ENCODE measurements at regions not wholly inside any gene's neighbourhood (a gene's known extent, or its start where the extent isn't known, plus 50 kb on each side); places are given as distances from the start of the nearest gene placed in this dataset.

- Histone ChIP-seq H3K9me3 (ENCODE audit: control insufficient read depth, insufficient read depth, low read depth, low read length) (no peaks in the 10 kb centered on the region), H3K4me3 (ENCODE audit: low read depth in 2 of 2, low read length in 2 of 2) (no peak overlapping the region), H3K27ac (ENCODE audit: low read length) (no peak overlapping the region), H3K4me1 (ENCODE audit: control insufficient read depth, insufficient read depth, low read length) (no peaks in the 10 kb centered on the region), H3K27me3 (ENCODE audit: control insufficient read depth, insufficient read depth, low read length) (peaks cover 5% of the 10 kb centered on the region), H3K36me3 (ENCODE audit: control insufficient read depth, insufficient read depth, low read length) (no peaks in the 10 kb centered on the region)
- in situ Hi-C loops (cut with HindIII; ENCODE audit: low pct_unique_long_range_greater_than_20kb, low sequenced_read_pairs) (no loop called here), intact Hi-C loops (cut with micrococcal nuclease; ENCODE audit: unreplicated experiment) (no loop called here)
- ChIA-PET CTCF (no interaction called here), POLR2A (no interaction called here)
- ATAC-seq (no peak), DNase-seq (ENCODE audit: low read depth, low spot score) (no peak)
- TF ChIP-seq, protein P1, sequence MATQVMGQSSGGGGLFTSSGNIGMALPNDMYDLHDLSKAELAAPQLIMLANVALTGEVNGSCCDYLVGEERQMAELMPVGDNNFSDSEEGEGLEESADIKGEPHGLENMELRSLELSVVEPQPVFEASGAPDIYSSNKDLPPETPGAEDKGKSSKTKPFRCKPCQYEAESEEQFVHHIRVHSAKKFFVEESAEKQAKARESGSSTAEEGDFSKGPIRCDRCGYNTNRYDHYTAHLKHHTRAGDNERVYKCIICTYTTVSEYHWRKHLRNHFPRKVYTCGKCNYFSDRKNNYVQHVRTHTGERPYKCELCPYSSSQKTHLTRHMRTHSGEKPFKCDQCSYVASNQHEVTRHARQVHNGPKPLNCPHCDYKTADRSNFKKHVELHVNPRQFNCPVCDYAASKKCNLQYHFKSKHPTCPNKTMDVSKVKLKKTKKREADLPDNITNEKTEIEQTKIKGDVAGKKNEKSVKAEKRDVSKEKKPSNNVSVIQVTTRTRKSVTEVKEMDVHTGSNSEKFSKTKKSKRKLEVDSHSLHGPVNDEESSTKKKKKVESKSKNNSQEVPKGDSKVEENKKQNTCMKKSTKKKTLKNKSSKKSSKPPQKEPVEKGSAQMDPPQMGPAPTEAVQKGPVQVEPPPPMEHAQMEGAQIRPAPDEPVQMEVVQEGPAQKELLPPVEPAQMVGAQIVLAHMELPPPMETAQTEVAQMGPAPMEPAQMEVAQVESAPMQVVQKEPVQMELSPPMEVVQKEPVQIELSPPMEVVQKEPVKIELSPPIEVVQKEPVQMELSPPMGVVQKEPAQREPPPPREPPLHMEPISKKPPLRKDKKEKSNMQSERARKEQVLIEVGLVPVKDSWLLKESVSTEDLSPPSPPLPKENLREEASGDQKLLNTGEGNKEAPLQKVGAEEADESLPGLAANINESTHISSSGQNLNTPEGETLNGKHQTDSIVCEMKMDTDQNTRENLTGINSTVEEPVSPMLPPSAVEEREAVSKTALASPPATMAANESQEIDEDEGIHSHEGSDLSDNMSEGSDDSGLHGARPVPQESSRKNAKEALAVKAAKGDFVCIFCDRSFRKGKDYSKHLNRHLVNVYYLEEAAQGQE (IDR thresholded peaks at IDR 0.05; ENCODE audit: insufficient read depth in 1 of 2, low read depth in 2 of 2, low read length in 1 of 2): no peak
- TF ChIP-seq TCF7L2 (IDR thresholded peaks at IDR 0.05; ENCODE audit: low read depth, low read length): no peak
- TF ChIP-seq, protein P2, sequence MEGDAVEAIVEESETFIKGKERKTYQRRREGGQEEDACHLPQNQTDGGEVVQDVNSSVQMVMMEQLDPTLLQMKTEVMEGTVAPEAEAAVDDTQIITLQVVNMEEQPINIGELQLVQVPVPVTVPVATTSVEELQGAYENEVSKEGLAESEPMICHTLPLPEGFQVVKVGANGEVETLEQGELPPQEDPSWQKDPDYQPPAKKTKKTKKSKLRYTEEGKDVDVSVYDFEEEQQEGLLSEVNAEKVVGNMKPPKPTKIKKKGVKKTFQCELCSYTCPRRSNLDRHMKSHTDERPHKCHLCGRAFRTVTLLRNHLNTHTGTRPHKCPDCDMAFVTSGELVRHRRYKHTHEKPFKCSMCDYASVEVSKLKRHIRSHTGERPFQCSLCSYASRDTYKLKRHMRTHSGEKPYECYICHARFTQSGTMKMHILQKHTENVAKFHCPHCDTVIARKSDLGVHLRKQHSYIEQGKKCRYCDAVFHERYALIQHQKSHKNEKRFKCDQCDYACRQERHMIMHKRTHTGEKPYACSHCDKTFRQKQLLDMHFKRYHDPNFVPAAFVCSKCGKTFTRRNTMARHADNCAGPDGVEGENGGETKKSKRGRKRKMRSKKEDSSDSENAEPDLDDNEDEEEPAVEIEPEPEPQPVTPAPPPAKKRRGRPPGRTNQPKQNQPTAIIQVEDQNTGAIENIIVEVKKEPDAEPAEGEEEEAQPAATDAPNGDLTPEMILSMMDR (IDR thresholded peaks at IDR 0.05): no peak
- BruUV-seq (replicated peaks): no TSS peak
Observed at GRCh38 chr7:132685277-132685676, 109.0 kb upstream of the PLXNA4 start.

- ChIA-PET POLR2A (no interaction called here), CTCF (no interaction called here)
- peaks cover 5% of the 10 kb centered on the region for H3K27me3 ChIP-seq (ENCODE audit: control insufficient read depth, insufficient read depth, low read length)
- no peak for DNase-seq (ENCODE audit: low read depth, low spot score)
- no peaks in the 10 kb centered on the region for H3K36me3 ChIP-seq (ENCODE audit: control insufficient read depth, insufficient read depth, low read length)
- no peak overlapping the region for H3K4me3 ChIP-seq (ENCODE audit: low read depth in 2 of 2, low read length in 2 of 2)
- TF ChIP-seq, protein P1 (IDR thresholded peaks at IDR 0.05; ENCODE audit: insufficient read depth in 1 of 2, low read depth in 2 of 2, low read length in 1 of 2): no peak
- TF ChIP-seq POLR2AphosphoS5 (IDR thresholded peaks at IDR 0.05; ENCODE audit: low read depth, low read length): no peak
- TF ChIP-seq SIN3A (IDR thresholded peaks at IDR 0.05; ENCODE audit: borderline replicate concordance, insufficient read depth, low read depth, low read length): no peak
- TF ChIP-seq, protein P2 (IDR thresholded peaks at IDR 0.05): no peak
- TF ChIP-seq TCF7L2 (IDR thresholded peaks at IDR 0.05; ENCODE audit: low read depth, low read length): no peak
- H3K4me1 ChIP-seq (ENCODE audit: control insufficient read depth, insufficient read depth, low read length): no peaks in the 10 kb centered on the region
- H3K9me3 ChIP-seq (ENCODE audit: control insufficient read depth, insufficient read depth, low read depth, low read length): no peaks in the 10 kb centered on the region
- H3K27ac ChIP-seq (ENCODE audit: low read length): no peak overlapping the region
- intact Hi-C loops (cut with micrococcal nuclease; ENCODE audit: unreplicated experiment): no loop called here
- no peak for ATAC-seq
- no TSS peak for BruUV-seq (replicated peaks)
- in situ Hi-C loops (cut with HindIII; ENCODE audit: low pct_unique_long_range_greater_than_20kb, low sequenced_read_pairs): no loop called here
Observed at GRCh38 chr7:132683896-132684690, 107.8 kb upstream of the PLXNA4 start.

All from Panc1 (cell line).